A673 (cell line): ENCODE measurements at regions not wholly inside any gene's neighbourhood (a gene's known extent, or its start where the extent isn't known, plus 50 kb on each side); places are given as distances from the start of the nearest gene placed in this dataset.

Experiments
- CTCF ChIP-seq: fragments of 300-800, 200-600 bp; sonication (generic); conservative IDR thresholded peaks from 2 replicates; pipeline ENCODE4 v1.5.1; 2017; ENCODE audit warnings: low read depth, mild to moderate bottlenecking, antibody characterized with exemption, low read length, moderate library complexity, mixed read lengths
- EZH2 ChIP-seq: fragments of 200-600 bp; sonication (generic); IDR thresholded peaks from 2 replicates; pipeline ENCODE4 v1.6.1; 2017; ENCODE audit warnings: borderline replicate concordance, low read depth, mild to moderate bottlenecking, mixed read lengths, antibody characterized with exemption, low read length; ENCODE audit not compliant: poor library complexity, severe bottlenecking

- TF ChIP-seq CTCF (no peak), EZH2 (no peak)
These were observed 139.8 kb upstream of the PGR start for GRCh38 chr11:101269390-101269789.
